Fibroblast of mammary gland (primary cell): ENCODE measurements at regions not wholly inside any gene's neighbourhood (a gene's known extent, or its start where the extent isn't known, plus 50 kb on each side); places are given as distances from the start of the nearest gene placed in this dataset.
A peak's percentile ranks its signal among the peaks of the same experiment; 100 is the strongest.

Source experiments
- DNase-seq: peaks from one replicate; pipeline ENCODE4 v3.0.0-alpha.2; 2010; ENCODE audit warnings: low read depth
- H3K4me3 ChIP-seq: 2 replicates; pipeline ENCODE4 v1.5.1; 2011; ENCODE audit warnings: low read depth, mild to moderate bottlenecking, low read length, moderate library complexity; ENCODE audit not compliant: control insufficient read depth
- CTCF ChIP-seq: conservative IDR thresholded peaks from 2 replicates; pipeline ENCODE4 v1.5.1; 2011; ENCODE audit warnings: low read depth, low read length, inconsistent platforms; ENCODE audit not compliant: control insufficient read depth, insufficient read depth

- no peak for TF ChIP-seq CTCF
- H3K4me3 ChIP-seq: no peak overlapping the region
- DNase-seq: no peak
Measured at GRCh38 chr3:187802928-187803259, 57.6 kb upstream of the BCL6 start.

GRCh38 chr3:187804120-187804744 is 59.0 kb upstream of the BCL6 start:
- no peak for DNase-seq
- no peak for TF ChIP-seq CTCF
- H3K4me3 ChIP-seq: no peak overlapping the region

- TF ChIP-seq CTCF: no peak
- H3K4me3 ChIP-seq: no peak overlapping the region
Measured at GRCh38 chr3:187804745-187805121, 59.5 kb upstream of the BCL6 start.

GRCh38 chr3:187805774-187806173 is 60.5 kb upstream of the BCL6 start:
- no peak for DNase-seq
- no peak overlapping the region for H3K4me3 ChIP-seq
- no peak for TF ChIP-seq CTCF

More at GRCh38 chr3:187804745-187805121, 59.5 kb upstream of the BCL6 start:
- no peak for DNase-seq

GRCh38 chr3:187807086-187807862 is 62.0 kb upstream of the BCL6 start:
- no peak overlapping the region for H3K4me3 ChIP-seq
- TF ChIP-seq CTCF: no peak
- peak; percentile 82 for DNase-seq

- no peak for DNase-seq
- no peak overlapping the region for H3K4me3 ChIP-seq
- no peak for TF ChIP-seq CTCF
Measured at GRCh38 chr3:187808527-187808895, 63.2 kb upstream of the BCL6 start.
